ENCODE measurements at regions not wholly inside any gene's neighbourhood (a gene's known extent, or its start where the extent isn't known, plus 50 kb on each side); places are given as distances from the start of the nearest gene placed in this dataset.
A peak's percentile ranks its signal among the peaks of the same experiment; 100 is the strongest.

GRCh38 chr1:177650947-177651346, 318.9 kb downstream of the SEC16B start:
- 47 to 53% methylated on average over 3 of the region's 3 CpGs for WGBS, 2 donors
- DNase-seq (ENCODE audit: low spot score in 2 of 2), result no peak
- peaks cover 0 to 3% (median 0%) of the 10 kb centered on the region in 4 donors for H3K4me1 ChIP-seq

GRCh38 chr1:177648731-177649265, 321.1 kb downstream of the SEC16B start:
- peaks cover 0 to 4% (median 0%) of the 10 kb centered on the region in 4 donors for H3K4me1 ChIP-seq
- no peak for DNase-seq (ENCODE audit: low spot score in 2 of 2)
- no peaks in the 10 kb centered on the region for H3K36me3 ChIP-seq
- 81 to 89% methylated on average over 6 of the region's 6 CpGs for WGBS, 2 donors
- TF ChIP-seq CTCF (IDR thresholded peaks at IDR 0.05), result no peak
- no peak for TF ChIP-seq POLR2A (IDR thresholded peaks at IDR 0.05)
- H3K27ac ChIP-seq, result no peak overlapping the region
- no peaks in the 10 kb centered on the region for H3K27me3 ChIP-seq
- peaks cover 0 to 5% (median 0%) of the 10 kb centered on the region in 4 donors for H3K9me3 ChIP-seq
- no peak overlapping the region for H3K4me3 ChIP-seq

More at GRCh38 chr1:177650947-177651346, 318.9 kb downstream of the SEC16B start:
- peak in 1 of 2 donors; percentile 23 for TF ChIP-seq EP300 (IDR thresholded peaks at IDR 0.05)
- no peak for TF ChIP-seq POLR2A (IDR thresholded peaks at IDR 0.05)
- H3K27me3 ChIP-seq, result no peaks in the 10 kb centered on the region
- H3K9me3 ChIP-seq, result peaks cover 0 to 5% (median 0%) of the 10 kb centered on the region in 4 donors
- H3K36me3 ChIP-seq, result no peaks in the 10 kb centered on the region
- H3K27ac ChIP-seq, result no peak overlapping the region
- H3K4me3 ChIP-seq, result no peak overlapping the region

- 100% methylated on average over 1 of the region's 1 CpG for WGBS, 2 donors
- peaks cover 0 to 5% (median 0%) of the 10 kb centered on the region in 4 donors for H3K9me3 ChIP-seq
- H3K36me3 ChIP-seq, result no peaks in the 10 kb centered on the region
- H3K4me3 ChIP-seq, result no peak overlapping the region
- H3K27me3 ChIP-seq, result no peaks in the 10 kb centered on the region
- no peak for DNase-seq (ENCODE audit: low spot score in 2 of 2)
- H3K4me1 ChIP-seq, result peaks cover 0 to 4% (median 0%) of the 10 kb centered on the region in 4 donors
- H3K27ac ChIP-seq, result no peak overlapping the region
- TF ChIP-seq CTCF (IDR thresholded peaks at IDR 0.05) (no peak), POLR2A (IDR thresholded peaks at IDR 0.05) (no peak), EP300 (IDR thresholded peaks at IDR 0.05) (no peak)
Measured at GRCh38 chr1:177648138-177648537, 321.7 kb downstream of the SEC16B start.

- Histone ChIP-seq H3K4me1 (peaks cover 0 to 4% (median 0%) of the 10 kb centered on the region in 4 donors), H3K27ac (peak overlapping the region in 1 of 4 donors; percentile 69), H3K27me3 (no peaks in the 10 kb centered on the region), H3K9me3 (no peaks in the 10 kb centered on the region), H3K36me3 (no peaks in the 10 kb centered on the region), H3K4me3 (no peak overlapping the region)
- TF ChIP-seq POLR2A (IDR thresholded peaks at IDR 0.05), result no peak
- no peak for TF ChIP-seq EP300 (IDR thresholded peaks at IDR 0.05)
- no peak for TF ChIP-seq CTCF (IDR thresholded peaks at IDR 0.05)
- 68 to 74% methylated on average over 4 of the region's 4 CpGs for WGBS, 2 donors
- DNase-seq (ENCODE audit: low spot score in 2 of 2), result no peak
Measured at GRCh38 chr1:177646757-177647730, 322.8 kb downstream of the SEC16B start.

GRCh38 chr1:177645491-177646190, 324.2 kb downstream of the SEC16B start:
- no peaks in the 10 kb centered on the region for H3K27me3 ChIP-seq
- no peaks in the 10 kb centered on the region for H3K9me3 ChIP-seq
- no peak for DNase-seq (ENCODE audit: low spot score in 2 of 2)
- H3K36me3 ChIP-seq, result no peaks in the 10 kb centered on the region
- H3K4me3 ChIP-seq, result no peak overlapping the region
- H3K4me1 ChIP-seq, result peaks cover 0 to 4% (median 0%) of the 10 kb centered on the region in 4 donors
- TF ChIP-seq EP300 (IDR thresholded peaks at IDR 0.05) (no peak), POLR2A (IDR thresholded peaks at IDR 0.05) (no peak), CTCF (IDR thresholded peaks at IDR 0.05) (no peak)
- peak overlapping the region in 2 of 4 donors; percentile 51 to 69 for H3K27ac ChIP-seq
- WGBS, 2 donors, result 54 to 55% methylated on average over 6 of the region's 6 CpGs

All from tibial nerve (tissue), 4 donors.